Neural crest cell (in vitro differentiated cells): ENCODE measurements at regions not wholly inside any gene's neighbourhood (a gene's known extent, or its start where the extent isn't known, plus 50 kb on each side); places are given as distances from the start of the nearest gene placed in this dataset.

Source experiments
- DNase-seq: peaks from one replicate; pipeline ENCODE4 v3.0.0; 2021; ENCODE audit warnings: low read depth, mixed read lengths, low spot score
- H3K27ac Mint-ChIP-seq: one replicate; pipeline ENCODE4 v1.8.0; 2021; ENCODE audit warnings: mild to moderate bottlenecking, mixed read lengths; ENCODE audit not compliant: unreplicated experiment
- H3K27me3 Mint-ChIP-seq: 2 replicates; pipeline ENCODE4 v1.8.0; 2021; ENCODE audit warnings: low read depth, mild to moderate bottlenecking, mixed read lengths
- H3K36me3 Mint-ChIP-seq: 2 replicates; pipeline ENCODE4 v1.8.0; 2021; ENCODE audit warnings: low read depth, mild to moderate bottlenecking, mixed read lengths
- H3K4me1 Mint-ChIP-seq: 2 replicates; pipeline ENCODE4 v1.8.0; 2021; ENCODE audit warnings: mixed read lengths
- H3K4me3 Mint-ChIP-seq: one replicate; pipeline ENCODE4 v1.8.0; 2021; ENCODE audit warnings: mild to moderate bottlenecking, mixed read lengths
- H3K9me3 Mint-ChIP-seq: 2 replicates; pipeline ENCODE4 v1.8.0; 2021; ENCODE audit warnings: mixed read lengths
- TF ChIP-seq, protein P1 (sequence below): fragments of 200-600 bp; sonication (generic); conservative IDR thresholded peaks from 2 replicates; pipeline ENCODE4 v1.5.0; 2021; ENCODE audit warnings: antibody characterized with exemption, mild to moderate bottlenecking

DNA sequence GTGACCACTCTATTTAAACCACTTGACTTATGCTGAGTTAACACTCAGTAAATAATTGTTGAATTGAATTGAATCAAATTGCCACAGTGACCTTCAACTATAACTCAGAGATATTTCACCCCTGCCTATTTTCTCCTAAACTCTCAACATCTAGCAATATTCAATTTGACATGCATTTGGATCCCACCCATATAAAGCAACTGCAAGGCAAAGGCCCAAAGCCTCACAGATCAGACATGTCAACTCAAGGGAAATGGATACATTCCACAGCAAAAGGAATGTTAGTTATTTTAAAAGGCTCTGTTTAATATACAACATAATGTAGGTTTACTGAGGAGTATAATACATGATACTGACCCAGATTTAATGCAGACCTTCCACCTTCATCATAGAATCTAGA lies 107.4 kb downstream of the KCTD12 start:
- no peak overlapping the region for H3K27ac Mint-ChIP-seq
- TF ChIP-seq, protein P1, sequence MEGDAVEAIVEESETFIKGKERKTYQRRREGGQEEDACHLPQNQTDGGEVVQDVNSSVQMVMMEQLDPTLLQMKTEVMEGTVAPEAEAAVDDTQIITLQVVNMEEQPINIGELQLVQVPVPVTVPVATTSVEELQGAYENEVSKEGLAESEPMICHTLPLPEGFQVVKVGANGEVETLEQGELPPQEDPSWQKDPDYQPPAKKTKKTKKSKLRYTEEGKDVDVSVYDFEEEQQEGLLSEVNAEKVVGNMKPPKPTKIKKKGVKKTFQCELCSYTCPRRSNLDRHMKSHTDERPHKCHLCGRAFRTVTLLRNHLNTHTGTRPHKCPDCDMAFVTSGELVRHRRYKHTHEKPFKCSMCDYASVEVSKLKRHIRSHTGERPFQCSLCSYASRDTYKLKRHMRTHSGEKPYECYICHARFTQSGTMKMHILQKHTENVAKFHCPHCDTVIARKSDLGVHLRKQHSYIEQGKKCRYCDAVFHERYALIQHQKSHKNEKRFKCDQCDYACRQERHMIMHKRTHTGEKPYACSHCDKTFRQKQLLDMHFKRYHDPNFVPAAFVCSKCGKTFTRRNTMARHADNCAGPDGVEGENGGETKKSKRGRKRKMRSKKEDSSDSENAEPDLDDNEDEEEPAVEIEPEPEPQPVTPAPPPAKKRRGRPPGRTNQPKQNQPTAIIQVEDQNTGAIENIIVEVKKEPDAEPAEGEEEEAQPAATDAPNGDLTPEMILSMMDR: no peak
- H3K9me3 Mint-ChIP-seq: no peaks in the 10 kb centered on the region
- no peak overlapping the region for H3K4me3 Mint-ChIP-seq
- no peaks in the 10 kb centered on the region for H3K36me3 Mint-ChIP-seq
- DNase-seq: no peak
- H3K27me3 Mint-ChIP-seq: no peaks in the 10 kb centered on the region
- H3K4me1 Mint-ChIP-seq: no peaks in the 10 kb centered on the region

DNA sequence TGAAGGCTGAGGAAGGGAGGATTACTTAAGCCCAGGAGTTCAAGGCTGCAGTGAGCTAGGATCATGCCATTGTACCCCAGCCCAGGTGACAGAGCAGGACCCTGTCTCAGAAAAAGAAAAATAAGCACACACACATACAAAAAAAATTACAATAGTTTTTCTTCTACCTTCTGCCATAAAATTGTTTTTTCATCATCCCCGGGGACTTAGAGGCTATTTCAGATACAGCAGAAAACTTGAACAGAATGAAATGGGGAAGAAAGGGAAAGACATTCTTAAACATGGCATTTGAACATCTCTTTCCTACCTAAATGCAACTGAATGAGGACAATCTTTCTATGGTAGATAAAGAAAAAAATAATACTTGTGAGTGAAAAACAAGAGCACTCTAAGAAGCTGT lies 109.1 kb downstream of the KCTD12 start:
- Mint-ChIP-seq H3K27ac (no peak overlapping the region), H3K4me3 (no peak overlapping the region), H3K27me3 (no peaks in the 10 kb centered on the region), H3K4me1 (no peaks in the 10 kb centered on the region), H3K9me3 (no peaks in the 10 kb centered on the region), H3K36me3 (no peaks in the 10 kb centered on the region)
- no peak for DNase-seq
- TF ChIP-seq, protein P1: no peak

DNA sequence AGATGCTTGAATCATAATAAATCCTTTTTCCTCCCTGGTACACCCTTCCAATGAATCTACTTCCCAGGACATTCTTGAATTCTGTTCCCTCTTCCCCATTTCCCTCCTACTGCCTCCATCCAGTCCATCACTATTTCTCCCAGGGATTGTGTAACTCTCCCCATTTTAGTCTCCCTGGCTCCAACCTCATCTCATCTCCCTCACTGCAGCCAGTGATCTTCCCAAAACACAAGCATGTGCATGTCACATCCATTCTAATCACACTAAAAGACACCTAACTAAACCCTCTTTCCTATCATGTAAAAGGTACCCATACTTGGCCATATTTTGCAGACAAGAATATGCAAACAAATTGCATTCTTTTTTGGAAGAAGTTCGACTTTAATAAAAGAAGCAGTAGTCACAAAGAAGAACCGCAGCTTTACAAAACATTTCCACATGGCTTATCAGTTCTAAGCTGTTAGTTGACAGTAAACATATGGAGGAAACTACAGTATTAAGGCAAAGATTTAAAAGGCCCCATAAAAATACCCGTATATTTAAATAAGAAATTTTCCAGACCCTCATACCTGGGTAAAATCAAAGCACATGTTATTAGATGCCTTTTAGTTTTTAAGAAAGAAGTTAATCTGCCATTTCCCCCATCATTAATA lies 111.0 kb downstream of the KCTD12 start:
- Mint-ChIP-seq H3K4me1 (no peaks in the 10 kb centered on the region), H3K27me3 (no peaks in the 10 kb centered on the region), H3K36me3 (no peaks in the 10 kb centered on the region), H3K9me3 (no peaks in the 10 kb centered on the region), H3K27ac (no peak overlapping the region), H3K4me3 (no peak overlapping the region)
- TF ChIP-seq, protein P1: no peak
- DNase-seq: no peak

GRCh38 chr13:76773448-76774094 lies 112.6 kb downstream of the KCTD12 start:
- Mint-ChIP-seq H3K4me1 (no peaks in the 10 kb centered on the region), H3K27me3 (no peaks in the 10 kb centered on the region), H3K36me3 (no peaks in the 10 kb centered on the region), H3K27ac (no peak overlapping the region), H3K9me3 (no peaks in the 10 kb centered on the region), H3K4me3 (no peak overlapping the region)
- TF ChIP-seq, protein P1: no peak
- no peak for DNase-seq

- Mint-ChIP-seq H3K4me1 (no peaks in the 10 kb centered on the region), H3K4me3 (no peak overlapping the region), H3K36me3 (no peaks in the 10 kb centered on the region), H3K9me3 (no peaks in the 10 kb centered on the region), H3K27me3 (no peaks in the 10 kb centered on the region), H3K27ac (no peak overlapping the region)
- TF ChIP-seq, protein P1: no peak
- DNase-seq: no peak
Measured at GRCh38 chr13:76772241-76772640, 114.0 kb downstream of the KCTD12 start.
